GM12872 (cell line): ENCODE measurements at regions not wholly inside any gene's neighbourhood (a gene's known extent, or its start where the extent isn't known, plus 50 kb on each side); places are given as distances from the start of the nearest gene placed in this dataset.

Experiments used
- CTCF ChIP-seq: IDR thresholded peaks from 3 replicates; pipeline ENCODE4 v1.5.1; 2011; ENCODE audit warnings: low read depth, mild to moderate bottlenecking, low read length, moderate library complexity; ENCODE audit not compliant: insufficient read depth

GRCh38 chr1:234751678-234752077 is 141.7 kb upstream of the IRF2BP2 start:
- TF ChIP-seq CTCF: no peak

GRCh38 chr1:234750922-234751627 is 141.1 kb upstream of the IRF2BP2 start:
- TF ChIP-seq CTCF: no peak

- no peak for TF ChIP-seq CTCF
These were observed 138.7 kb upstream of the IRF2BP2 start for GRCh38 chr1:234748713-234749112.

- no peak for TF ChIP-seq CTCF
These were observed 138.1 kb upstream of the IRF2BP2 start for GRCh38 chr1:234748066-234748465.

GRCh38 chr1:234746798-234747196 is 136.8 kb upstream of the IRF2BP2 start:
- no peak for TF ChIP-seq CTCF

GRCh38 chr1:234745844-234746797 is 136.1 kb upstream of the IRF2BP2 start:
- TF ChIP-seq CTCF: no peak

- no peak for TF ChIP-seq CTCF
These were observed 135.3 kb upstream of the IRF2BP2 start for GRCh38 chr1:234745276-234745675.
